ACHN (cell line): ENCODE measurements at regions not wholly inside any gene's neighbourhood (a gene's known extent, or its start where the extent isn't known, plus 50 kb on each side); places are given as distances from the start of the nearest gene placed in this dataset.
"Not testable (repeated sequence)": the region's sequence is repeated elsewhere in the genome, so short reads cannot be mapped to it uniquely, and the experiment has no call there.

Source experiments
- DNase-seq: peaks from one replicate; pipeline ENCODE4 v3.0.0-alpha.2; 2015
- in situ Hi-C: cut with HindIII; loops from 2 replicates; pipeline ENCODE4 v1.10.0; 2017; ENCODE audit warnings: low sequenced_read_pairs, low pct_ligation_motif_present, low pct_unique_long_range_greater_than_20kb

DNA sequence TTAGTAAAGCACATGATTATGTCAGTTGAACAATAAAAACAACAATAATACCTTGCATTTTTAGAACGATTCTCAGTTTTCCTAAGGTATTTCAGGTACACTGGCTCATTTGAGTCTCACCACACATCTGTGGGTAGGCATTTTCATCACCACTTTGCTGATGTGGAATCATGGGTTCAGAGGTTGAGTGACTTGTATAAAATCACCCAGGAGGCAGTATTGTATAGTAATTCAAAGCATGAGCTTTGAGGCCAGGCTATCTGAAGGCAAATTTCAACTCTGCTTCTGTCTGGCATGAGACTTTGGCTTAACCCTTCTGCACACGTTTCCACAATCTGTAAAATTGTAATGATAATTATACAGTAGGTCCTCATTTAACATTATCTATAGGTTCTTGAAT lies 183.9 kb upstream of the CMC1 start:
- no peak for DNase-seq
- in situ Hi-C loops: no loop called here

DNA sequence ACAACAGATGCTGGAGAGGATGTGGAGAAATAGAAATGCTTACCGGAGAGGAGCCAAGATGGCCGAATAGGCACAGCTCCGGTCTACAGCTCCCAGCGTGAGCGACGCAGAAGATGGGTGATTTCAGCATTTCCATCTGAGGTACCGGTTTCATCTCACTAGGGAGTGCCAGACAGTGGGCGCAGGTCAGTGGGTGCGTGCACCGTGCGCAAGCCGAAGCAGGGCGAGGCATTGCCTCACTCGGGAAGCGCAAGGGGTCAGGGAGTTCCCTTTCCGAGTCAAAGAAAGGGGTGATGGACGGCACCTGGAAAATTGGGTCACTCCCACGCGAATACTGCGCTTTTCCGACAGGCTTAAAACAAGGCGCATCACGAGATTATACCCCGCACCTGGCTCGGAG lies 182.2 kb upstream of the CMC1 start:
- DNase-seq, in situ Hi-C loops: not testable (repeated sequence)

DNA sequence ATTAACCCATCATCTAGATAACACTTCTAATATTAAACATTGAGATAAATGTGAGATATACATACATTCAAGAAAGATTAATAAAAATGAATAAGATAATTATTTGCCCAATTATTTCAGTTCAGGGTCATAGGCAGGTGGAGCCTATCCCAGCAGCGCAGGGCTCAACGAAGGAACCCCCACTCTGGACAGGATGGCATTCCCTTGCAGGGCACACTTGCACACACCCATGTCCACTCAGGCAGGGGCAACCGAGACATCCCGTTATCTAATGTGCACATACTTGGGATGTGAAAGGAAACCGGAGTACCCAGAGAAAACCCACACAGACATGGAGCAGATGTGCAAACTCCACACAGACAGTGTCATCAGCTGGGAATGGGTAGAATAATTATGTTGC lies 175.4 kb upstream of the CMC1 start:
- DNase-seq: no peak
- in situ Hi-C loops: no loop called here

DNA sequence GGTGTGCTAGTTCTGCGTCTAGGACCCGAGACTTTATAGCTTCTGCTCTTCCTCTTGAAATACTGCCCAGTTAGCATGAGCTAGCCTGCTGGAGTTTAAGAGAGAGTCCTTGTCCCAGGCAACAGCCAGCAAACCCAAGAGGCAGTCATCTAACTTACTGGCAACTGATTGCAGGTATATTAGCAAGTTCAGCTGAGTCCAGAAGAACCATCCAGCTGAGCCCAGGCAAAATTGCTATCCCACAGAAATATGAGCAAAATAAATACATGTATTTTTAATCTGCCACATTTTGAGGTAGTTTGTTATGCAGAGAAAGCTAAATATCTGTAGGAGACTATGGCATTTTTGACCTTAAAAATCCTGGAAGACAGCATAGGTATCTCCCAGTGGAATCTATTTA lies 174.4 kb upstream of the CMC1 start:
- in situ Hi-C loops: no loop called here

GRCh38 chr3:28068342-28068741 lies 173.1 kb upstream of the CMC1 start:
- in situ Hi-C loops: no loop called here
- no peak for DNase-seq

More for the DNA sequence above, 174.4 kb upstream of the CMC1 start:
- no peak for DNase-seq

GRCh38 chr3:28069438-28069837 lies 172.0 kb upstream of the CMC1 start:
- DNase-seq: no peak
- in situ Hi-C loops: no loop called here

- in situ Hi-C loops: no loop called here
- DNase-seq: no peak
Measured at GRCh38 chr3:28076246-28076645, 165.2 kb upstream of the CMC1 start.

- DNase-seq: peak; percentile 11
- in situ Hi-C loops: no loop called here
Measured at GRCh38 chr3:28077572-28077971, 163.8 kb upstream of the CMC1 start.

GRCh38 chr3:28078536-28078935 lies 162.9 kb upstream of the CMC1 start:
- in situ Hi-C loops: no loop called here

GRCh38 chr3:28080716-28081115 lies 160.7 kb upstream of the CMC1 start:
- in situ Hi-C loops: no loop called here
- DNase-seq: no peak

More at GRCh38 chr3:28078536-28078935, 162.9 kb upstream of the CMC1 start:
- DNase-seq: no peak

DNA sequence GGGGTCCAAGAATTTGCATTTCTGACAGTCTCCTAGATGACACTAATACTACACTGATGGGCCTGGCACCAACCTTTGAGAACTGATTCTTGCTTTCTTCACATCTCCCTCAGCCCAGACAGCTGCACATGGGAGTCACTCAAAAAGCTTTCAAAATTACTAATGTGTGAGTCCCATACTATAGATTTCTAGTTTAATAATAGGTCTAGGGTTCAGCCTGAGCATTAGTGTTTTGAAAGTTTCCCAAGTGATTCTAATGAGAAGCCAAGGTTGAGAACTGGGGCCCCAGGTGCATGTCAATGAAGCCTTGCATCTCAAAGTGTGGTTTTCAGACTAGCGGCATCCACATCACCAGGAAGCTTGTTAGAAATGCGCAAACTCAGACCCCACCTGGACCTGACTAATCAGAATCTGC lies 159.9 kb upstream of the CMC1 start:
- in situ Hi-C loops: no loop called here
- no peak for DNase-seq

DNA sequence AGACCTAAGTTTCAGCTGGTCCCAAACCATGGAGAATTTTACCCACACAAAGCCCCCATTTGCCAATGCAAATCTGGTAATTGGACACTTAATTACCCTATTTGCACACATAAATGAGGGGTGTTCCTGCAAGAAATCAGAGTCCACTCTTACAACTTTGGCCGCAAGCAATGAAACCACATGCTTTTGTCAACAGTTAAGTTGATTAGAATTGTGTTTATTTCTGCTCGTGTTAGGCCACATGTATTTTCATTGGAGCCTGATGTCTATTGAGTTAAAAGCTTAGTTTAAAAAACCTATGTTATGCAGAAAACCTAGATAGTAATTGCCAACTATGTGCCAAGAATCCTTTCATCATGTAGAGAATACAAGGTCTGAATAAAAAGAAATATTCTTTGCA lies 153.8 kb upstream of the CMC1 start:
- no peak for DNase-seq
- in situ Hi-C loops: no loop called here

- in situ Hi-C loops: no loop called here
- no peak for DNase-seq
Measured at GRCh38 chr3:28088811-28089526, 152.4 kb upstream of the CMC1 start.

- DNase-seq: no peak
- in situ Hi-C loops: no loop called here
Measured at GRCh38 chr3:28089527-28089897, 151.9 kb upstream of the CMC1 start.

DNA sequence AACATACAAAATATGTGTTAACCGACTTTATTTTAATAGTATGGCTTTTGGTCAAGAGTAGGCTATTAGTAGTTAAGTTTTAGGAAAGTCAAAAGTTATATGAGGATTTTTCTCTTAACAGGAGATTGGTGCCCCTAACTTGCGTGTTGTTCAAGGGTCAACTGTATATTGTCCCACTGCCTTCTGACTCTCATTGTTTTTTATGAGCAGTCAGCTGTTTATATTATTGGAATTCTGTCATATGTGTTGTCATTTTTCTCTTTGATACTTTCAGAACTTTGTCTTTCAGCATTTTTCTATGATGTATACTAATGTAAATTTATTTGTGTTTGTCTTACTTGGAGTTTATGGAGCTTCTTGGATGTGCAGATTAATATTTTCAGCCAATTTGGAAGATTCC lies 142.1 kb upstream of the CMC1 start:
- DNase-seq: no peak

GRCh38 chr3:28101705-28102104 lies 139.7 kb upstream of the CMC1 start:
- in situ Hi-C loops: no loop called here
- no peak for DNase-seq

More for the DNA sequence above, 142.1 kb upstream of the CMC1 start:
- in situ Hi-C loops: no loop called here

DNA sequence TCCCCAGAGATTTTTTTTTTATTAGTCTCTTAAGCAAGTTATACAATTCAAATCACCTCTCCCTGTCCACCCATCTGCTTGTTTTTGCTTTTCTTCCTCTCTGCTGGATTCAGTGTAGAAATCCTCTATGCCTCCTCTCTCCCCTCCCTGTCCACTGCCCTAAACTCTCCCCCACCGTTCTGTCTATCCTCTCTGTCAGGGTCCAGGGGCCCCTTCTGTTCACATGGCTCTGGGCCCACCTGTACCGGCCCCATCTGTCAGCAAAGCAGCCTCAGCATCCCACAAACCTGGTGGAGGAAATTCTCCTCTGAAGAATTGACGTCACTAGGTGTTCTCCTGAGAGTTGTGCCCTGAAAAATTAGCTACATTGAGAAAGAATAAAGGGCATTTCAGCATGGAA lies 137.6 kb upstream of the CMC1 start:
- in situ Hi-C loops: no loop called here
- no peak for DNase-seq

- in situ Hi-C loops: no loop called here
- DNase-seq: no peak
Measured at GRCh38 chr3:28104896-28105534, 136.4 kb upstream of the CMC1 start.

DNA sequence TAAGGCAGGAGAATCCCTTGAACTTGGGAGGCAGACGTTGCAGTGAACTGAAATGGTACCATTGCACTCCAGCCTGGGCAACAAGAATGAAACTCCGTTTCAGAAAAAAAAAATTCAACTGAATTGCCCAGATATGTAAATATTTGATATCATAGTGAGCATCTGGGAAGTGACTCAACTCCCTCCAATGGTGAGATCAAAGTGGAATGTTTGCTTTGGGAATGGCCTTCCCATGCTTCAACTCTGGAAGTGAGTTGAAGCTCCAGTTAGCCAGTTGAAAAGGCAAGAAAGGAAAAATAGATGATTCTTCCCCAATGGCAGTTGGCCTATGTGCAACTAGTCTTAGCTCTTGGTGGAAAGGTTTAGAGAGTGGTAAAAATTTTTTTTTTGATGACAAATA lies 131.6 kb upstream of the CMC1 start:
- in situ Hi-C loops: no loop called here

DNA sequence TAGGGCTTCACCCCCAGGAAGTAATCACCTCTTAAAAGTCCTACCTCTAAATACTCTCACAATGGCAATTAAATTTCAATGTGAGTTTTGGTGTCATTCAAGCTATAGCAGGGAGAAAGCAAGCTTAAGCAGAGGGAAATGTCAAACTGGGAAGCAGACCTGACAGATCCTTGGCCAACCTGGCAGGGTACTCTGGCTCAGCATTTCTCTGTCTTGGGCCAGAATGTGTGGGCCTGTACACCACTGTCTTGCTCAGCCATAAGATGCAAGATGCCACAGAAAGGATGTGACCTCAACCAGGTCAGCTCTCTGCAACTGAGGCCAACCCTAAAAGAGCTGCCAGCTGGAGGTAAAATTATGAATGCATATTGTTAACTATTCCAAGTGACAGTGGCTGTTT lies 130.6 kb upstream of the CMC1 start:
- DNase-seq: no peak
- in situ Hi-C loops: no loop called here

More for the DNA sequence above, 131.6 kb upstream of the CMC1 start:
- DNase-seq: no peak
